SKM-1 (cell line): ENCODE measurements at regions not wholly inside any gene's neighbourhood (a gene's known extent, or its start where the extent isn't known, plus 50 kb on each side); places are given as distances from the start of the nearest gene placed in this dataset.

Source experiments
- DNase-seq: peaks from one replicate; lab custom pipeline; 2025; ENCODE audit not compliant: unreplicated experiment; lab: John Stamatoyannopoulos, UW

GRCh38 chr13:83221813-83222241, 660.4 kb downstream of the SLITRK1 start:
- no peak for DNase-seq

GRCh38 chr13:83221256-83221655, 661.0 kb downstream of the SLITRK1 start:
- DNase-seq: no peak

DNA sequence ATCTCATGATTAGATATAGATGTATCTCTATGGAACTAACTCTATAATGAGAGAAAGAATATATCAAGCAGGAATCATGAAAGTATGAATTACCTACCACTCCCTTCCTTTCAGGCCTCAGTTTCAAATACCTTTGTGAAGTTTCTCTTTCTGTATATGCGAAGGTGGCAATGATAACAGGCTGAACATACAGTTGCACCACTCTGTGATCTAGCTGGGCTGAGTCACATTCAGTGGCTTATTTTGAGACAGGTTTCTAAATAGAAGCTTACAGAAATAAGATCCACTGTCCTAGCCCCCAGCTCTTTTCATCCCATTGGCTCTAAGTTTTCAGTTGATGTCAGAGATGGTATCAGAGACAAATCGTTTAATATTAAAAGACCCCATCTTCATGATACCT, 662.0 kb downstream of the SLITRK1 start:
- DNase-seq: no peak

- DNase-seq: no peak
These were observed 662.4 kb downstream of the SLITRK1 start for GRCh38 chr13:83219832-83220231.

GRCh38 chr13:83216479-83217245, 665.6 kb downstream of the SLITRK1 start:
- no peak for DNase-seq

- DNase-seq: no peak
These were observed 666.6 kb downstream of the SLITRK1 start for GRCh38 chr13:83215627-83216026.

GRCh38 chr13:83214452-83214851, 667.8 kb downstream of the SLITRK1 start:
- DNase-seq: no peak

GRCh38 chr13:83211301-83211700, 671.0 kb downstream of the SLITRK1 start:
- DNase-seq: no peak

GRCh38 chr13:83204886-83205285, 677.4 kb downstream of the SLITRK1 start:
- DNase-seq: no peak

GRCh38 chr13:83201506-83201905, 680.8 kb downstream of the SLITRK1 start:
- no peak for DNase-seq

- DNase-seq: no peak
These were observed 685.0 kb downstream of the SLITRK1 start for GRCh38 chr13:83197316-83197715.

DNA sequence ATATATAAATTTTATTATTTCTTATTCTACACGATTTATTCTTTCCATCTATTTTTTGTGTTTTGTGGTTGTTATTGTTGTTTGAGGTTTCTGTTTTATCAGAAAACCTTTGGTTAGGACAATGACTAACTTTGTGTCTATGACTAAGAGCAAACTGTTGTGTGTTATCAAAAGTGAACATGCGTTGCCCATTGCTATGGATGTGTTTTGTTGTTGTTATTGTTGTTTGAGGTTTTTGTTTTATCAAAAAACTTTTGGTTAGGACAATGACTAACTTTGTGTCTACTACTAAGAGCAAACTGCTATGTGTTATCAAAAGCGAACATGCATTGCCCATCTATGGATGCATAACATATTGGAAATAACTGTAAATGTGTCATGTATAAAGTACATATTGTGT, 692.3 kb downstream of the SLITRK1 start:
- DNase-seq: no peak

- no peak for DNase-seq
These were observed 697.5 kb downstream of the SLITRK1 start for GRCh38 chr13:83184819-83185218.

- no peak for DNase-seq
These were observed 698.2 kb downstream of the SLITRK1 start for GRCh38 chr13:83184150-83184475.

GRCh38 chr13:83183439-83184149, 698.7 kb downstream of the SLITRK1 start:
- no peak for DNase-seq

- DNase-seq: no peak
These were observed 699.4 kb downstream of the SLITRK1 start for GRCh38 chr13:83182845-83183244.

DNA sequence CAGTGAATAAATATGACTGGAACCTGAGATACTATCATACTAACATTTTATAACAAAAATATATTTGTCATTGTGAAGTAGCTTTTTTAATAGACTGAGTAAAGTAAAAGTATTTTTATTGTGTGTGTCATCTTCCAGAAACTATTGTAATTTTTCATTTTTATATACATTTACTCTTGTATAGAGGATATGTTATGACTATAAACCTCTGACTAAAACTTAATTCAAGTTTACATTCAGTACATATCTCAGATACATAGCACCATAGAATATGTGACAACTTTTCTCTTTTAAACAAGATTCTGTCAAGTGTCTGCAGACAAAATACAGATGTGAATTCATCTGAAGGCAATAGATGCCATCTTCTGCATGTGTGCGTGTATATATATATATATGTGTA, 704.3 kb downstream of the SLITRK1 start:
- no peak for DNase-seq

- DNase-seq: no peak
These were observed 713.7 kb downstream of the SLITRK1 start for GRCh38 chr13:83168590-83168989.

DNA sequence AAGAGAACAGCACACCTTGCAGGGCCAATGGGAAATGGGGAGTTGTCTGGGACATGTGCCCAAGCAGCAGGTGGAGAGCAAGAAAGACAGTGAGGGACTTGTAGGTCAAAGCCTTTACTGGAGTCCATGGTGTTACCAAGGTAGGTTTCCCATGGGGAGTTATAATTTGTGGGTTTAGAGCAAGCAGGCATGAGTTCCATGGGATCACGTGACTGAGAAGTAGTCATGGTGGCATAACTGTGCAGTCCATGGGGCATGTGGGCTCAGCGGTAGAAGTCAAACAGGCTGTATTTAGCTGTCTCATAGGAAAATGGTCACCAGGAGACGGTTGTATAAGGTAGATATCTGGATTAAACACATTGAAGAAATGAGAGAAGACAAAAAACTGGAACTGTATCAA, 715.1 kb downstream of the SLITRK1 start:
- no peak for DNase-seq

DNA sequence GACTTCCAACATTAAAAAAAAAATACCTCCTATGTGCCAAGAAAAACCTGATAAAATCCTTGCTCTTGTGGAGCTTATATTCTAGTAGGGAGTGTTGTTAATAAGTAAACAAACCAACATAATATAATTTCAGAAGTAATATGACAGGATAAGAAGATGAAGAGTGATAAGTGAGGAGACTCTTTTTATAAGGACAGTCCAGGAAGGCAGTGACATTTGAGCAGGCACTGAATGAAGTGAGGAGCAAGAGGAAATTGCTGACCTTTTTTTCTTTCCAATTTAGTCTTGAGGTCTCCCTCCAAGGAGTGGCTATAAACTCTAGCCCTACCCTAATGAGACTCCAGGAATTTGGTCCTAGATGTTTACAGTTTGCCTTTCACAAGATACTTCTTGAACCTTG, 715.7 kb downstream of the SLITRK1 start:
- no peak for DNase-seq

- no peak for DNase-seq
These were observed 719.8 kb downstream of the SLITRK1 start for GRCh38 chr13:83162493-83162892.

- DNase-seq: no peak
These were observed 728.4 kb downstream of the SLITRK1 start for GRCh38 chr13:83153848-83154247.

GRCh38 chr13:83151308-83151660, 731.0 kb downstream of the SLITRK1 start:
- no peak for DNase-seq
